ENCODE measurements at regions not wholly inside any gene's neighbourhood (a gene's known extent, or its start where the extent isn't known, plus 50 kb on each side); places are given as distances from the start of the nearest gene placed in this dataset.

DNA sequence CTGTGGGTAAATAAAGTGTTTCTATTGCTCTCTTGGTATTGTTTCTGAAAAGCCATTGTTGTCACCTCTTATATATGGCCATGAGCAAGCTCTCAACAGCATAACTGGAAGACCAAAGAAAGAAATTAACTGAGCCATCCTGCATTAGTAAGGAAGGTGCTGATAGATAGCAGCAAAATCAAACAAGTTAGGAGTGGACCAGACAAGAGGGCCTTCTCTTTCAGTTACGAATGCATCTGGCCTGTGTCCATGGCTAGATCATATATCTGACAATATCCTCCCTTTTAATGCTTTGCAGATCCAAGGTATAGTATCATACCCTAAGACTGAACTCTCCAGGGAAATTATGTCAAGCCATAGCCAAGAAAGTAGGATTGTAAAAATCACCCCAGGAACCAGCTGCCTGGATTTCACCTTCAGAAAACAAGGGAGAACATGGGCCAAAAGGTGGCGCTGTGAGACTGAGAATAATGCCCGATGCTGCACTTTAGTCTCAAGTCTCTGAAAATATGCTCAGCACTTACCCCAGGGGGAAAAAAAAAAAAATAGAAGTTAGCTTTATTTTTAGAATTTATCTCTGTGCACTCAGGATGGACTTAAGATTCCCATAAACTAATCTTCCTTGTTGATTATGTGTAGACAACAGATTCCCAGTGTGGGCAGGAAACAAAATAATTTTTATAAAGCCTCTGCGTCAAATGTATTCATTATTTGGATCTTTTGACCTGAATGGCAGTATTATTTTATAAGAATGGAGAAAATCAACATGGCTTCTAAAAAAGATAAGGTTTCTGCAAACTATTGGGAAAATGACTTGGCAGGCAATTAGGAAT is 415.1 kb downstream of the ETS1 start:
- no peak overlapping the region for H3K4me3 ChIP-seq
- no peak overlapping the region for H3K9ac ChIP-seq
- H3K36me3 ChIP-seq: no peaks in the 10 kb centered on the region
- no peaks in the 10 kb centered on the region for H3K9me3 ChIP-seq (replicated peaks in 1 of 11)
- peak overlapping the region in 1 of 11 experiments; percentile 42; a peak in 1 of 22 replicates for H3K4me2 ChIP-seq
- H3K4me1 ChIP-seq: peaks cover 0 to 5% (median 0%) of the 10 kb centered on the region in 10 experiments; a peak in 3 of 20 replicates
- TF ChIP-seq Cebpa-rat (IDR thresholded peaks at IDR 0.05): no peak
- H3K27ac ChIP-seq: no peak overlapping the region
- H3K27me3 ChIP-seq: no peaks in the 10 kb centered on the region
- H4K20me1 ChIP-seq: no peaks in the 10 kb centered on the region

DNA sequence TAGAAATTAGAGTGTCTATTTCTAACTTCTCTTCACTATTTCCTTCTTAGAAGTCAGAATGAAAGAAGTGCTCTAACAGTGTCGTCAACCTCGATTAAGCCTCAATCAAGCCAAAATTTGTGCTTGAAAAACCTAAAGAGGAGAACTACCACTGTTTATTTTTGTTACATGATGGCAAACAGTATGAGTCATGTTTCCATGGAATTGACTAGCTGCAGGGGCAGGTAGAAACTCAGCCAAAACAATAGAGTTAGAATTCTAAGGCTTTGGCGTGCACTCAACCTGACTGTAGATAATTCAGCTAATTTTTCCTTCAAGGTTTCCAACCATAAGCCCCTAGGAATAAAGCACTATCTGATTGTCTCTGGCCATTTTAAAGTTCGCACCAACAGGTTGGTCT is 415.9 kb downstream of the ETS1 start:
- no peak overlapping the region for H3K4me3 ChIP-seq
- no peak overlapping the region for H3K9ac ChIP-seq
- peaks cover 0 to 5% (median 0%) of the 10 kb centered on the region in 10 experiments; a peak in 3 of 20 replicates for H3K4me1 ChIP-seq
- H3K27ac ChIP-seq: no peak overlapping the region
- no peak for TF ChIP-seq Cebpa-rat (IDR thresholded peaks at IDR 0.05)
- H4K20me1 ChIP-seq: no peaks in the 10 kb centered on the region
- H3K4me2 ChIP-seq: no peak overlapping the region
- H3K9me3 ChIP-seq (replicated peaks in 1 of 11): no peaks in the 10 kb centered on the region
- no peaks in the 10 kb centered on the region for H3K27me3 ChIP-seq
- H3K36me3 ChIP-seq: no peaks in the 10 kb centered on the region

DNA sequence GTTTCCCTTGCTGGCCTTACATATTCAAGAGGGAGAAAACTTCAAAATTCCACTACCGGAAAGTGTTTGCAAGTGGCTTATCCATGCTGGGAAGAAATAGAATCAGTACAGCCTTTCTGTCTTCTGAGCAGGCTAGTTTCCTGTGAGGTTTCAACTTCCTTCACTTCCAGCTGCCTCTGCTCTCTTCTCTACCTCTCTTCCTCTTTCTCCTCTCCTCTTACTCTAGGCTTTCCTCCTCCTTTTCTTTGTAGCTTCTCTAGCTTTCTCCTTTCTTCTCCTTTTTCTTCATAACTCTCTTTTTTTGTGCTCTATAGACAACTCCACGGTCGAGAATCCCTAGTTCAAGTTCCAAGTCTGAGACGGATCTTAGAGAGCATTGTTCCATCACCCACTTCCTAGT is 421.8 kb downstream of the ETS1 start:
- Histone ChIP-seq H3K9me3 (replicated peaks in 1 of 11) (no peaks in the 10 kb centered on the region), H3K4me1 (peaks cover 7 to 20% (median 11%) of the 10 kb centered on the region in 10 experiments), H3K27me3 (no peaks in the 10 kb centered on the region), H3K4me2 (peak overlapping the region in 10 of 11 experiments; percentile 8 to 55 (median 43); a peak in 17 of 22 replicates), H3K4me3 (no peak overlapping the region), H3K27ac (no peak overlapping the region), H3K36me3 (no peaks in the 10 kb centered on the region), H4K20me1 (no peaks in the 10 kb centered on the region), H3K9ac (no peak overlapping the region)
- no peak for TF ChIP-seq Cebpa-rat (IDR thresholded peaks at IDR 0.05)

DNA sequence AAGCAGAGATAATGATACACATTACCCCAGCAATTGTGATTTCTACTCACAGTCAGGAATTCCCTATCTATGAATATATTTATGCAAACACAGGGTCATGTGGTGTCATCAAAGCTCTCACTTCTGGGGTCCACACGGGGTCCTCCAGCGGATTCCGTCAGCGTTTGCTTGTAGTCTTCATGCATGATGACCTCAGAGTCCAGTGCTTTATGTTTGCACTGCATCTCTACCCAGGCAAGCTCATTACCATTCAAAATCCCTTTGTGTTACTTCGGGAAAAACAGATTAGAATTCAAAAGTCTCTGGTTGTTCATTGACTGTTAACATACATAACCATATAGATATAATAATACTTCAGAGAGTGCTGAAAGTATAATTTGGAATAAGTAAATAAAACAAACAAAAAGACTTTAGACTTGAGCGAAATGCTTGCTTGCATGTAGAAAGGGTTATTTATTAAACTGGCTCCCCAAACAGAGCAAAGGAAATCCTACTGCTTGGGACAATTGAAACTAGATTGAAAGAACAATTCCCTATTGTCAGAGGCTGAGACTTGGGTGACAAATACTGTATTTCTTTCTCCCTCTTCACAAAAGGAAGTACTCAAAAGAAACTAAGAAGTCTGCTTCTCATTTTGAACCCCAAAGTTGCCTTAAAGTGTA is 423.1 kb downstream of the ETS1 start:
- Histone ChIP-seq H3K36me3 (no peaks in the 10 kb centered on the region), H4K20me1 (no peaks in the 10 kb centered on the region)

DNA sequence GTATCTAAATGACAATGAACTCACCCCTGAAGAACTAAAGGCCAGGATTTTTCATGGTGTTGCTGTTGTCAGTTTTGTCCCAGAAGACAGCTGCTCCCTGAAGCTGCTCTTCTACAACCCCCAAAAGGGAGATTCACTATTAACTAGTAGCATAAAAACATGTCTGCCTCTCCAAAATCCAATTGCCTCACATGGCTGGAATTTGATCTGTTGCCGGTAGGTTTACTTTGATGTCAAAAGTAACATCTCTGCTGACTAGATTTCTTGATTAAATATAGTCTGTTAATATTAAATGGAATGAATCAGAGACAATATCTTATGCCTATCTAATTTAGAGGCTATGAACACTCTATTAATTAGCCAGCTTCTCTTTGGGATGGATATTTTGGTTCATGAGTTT is 425.4 kb downstream of the ETS1 start:
- H3K27me3 ChIP-seq: no peaks in the 10 kb centered on the region
- H3K9me3 ChIP-seq (replicated peaks in 1 of 11): no peaks in the 10 kb centered on the region
- no peak overlapping the region for H3K4me2 ChIP-seq
- no peaks in the 10 kb centered on the region for H4K20me1 ChIP-seq
- TF ChIP-seq Cebpa-rat (IDR thresholded peaks at IDR 0.05): no peak
- no peaks in the 10 kb centered on the region for H3K36me3 ChIP-seq
- no peak overlapping the region for H3K4me3 ChIP-seq
- peaks cover 7 to 20% (median 11%) of the 10 kb centered on the region in 10 experiments for H3K4me1 ChIP-seq
- H3K9ac ChIP-seq: no peak overlapping the region
- no peak overlapping the region for H3K27ac ChIP-seq

More for the DNA sequence above, 423.1 kb downstream of the ETS1 start:
- no peak for TF ChIP-seq Cebpa-rat (IDR thresholded peaks at IDR 0.05)
- Histone ChIP-seq H3K4me3 (no peak overlapping the region), H3K4me1 (peaks cover 7 to 20% (median 11%) of the 10 kb centered on the region in 10 experiments), H3K4me2 (peak overlapping the region in 1 of 11 experiments; percentile 41; a peak in 1 of 22 replicates), H3K27me3 (no peaks in the 10 kb centered on the region), H3K27ac (no peak overlapping the region), H3K9ac (no peak overlapping the region), H3K9me3 (replicated peaks in 1 of 11) (no peaks in the 10 kb centered on the region)

DNA sequence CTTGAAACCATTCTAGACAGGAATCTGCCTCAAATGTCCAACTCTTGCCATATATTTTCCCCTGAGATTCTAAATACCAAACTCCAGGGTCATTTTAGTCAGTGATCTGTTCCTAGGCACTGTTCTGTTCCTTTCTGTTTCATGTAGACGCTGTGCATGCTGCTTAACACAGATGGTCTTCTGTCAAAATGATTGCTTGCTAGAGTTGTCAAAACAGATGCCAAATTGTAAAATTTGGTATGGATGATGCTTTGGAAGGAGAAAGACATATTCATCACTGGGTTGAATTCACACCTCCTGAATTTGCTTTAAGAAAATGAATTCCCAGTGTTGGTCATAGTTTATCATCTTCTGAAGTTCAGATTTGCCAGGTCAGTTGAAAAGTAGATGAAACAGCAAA is 425.9 kb downstream of the ETS1 start:
- Histone ChIP-seq H3K36me3 (no peaks in the 10 kb centered on the region), H3K9me3 (replicated peaks in 1 of 11) (no peaks in the 10 kb centered on the region), H4K20me1 (no peaks in the 10 kb centered on the region), H3K4me3 (no peak overlapping the region), H3K4me2 (no peak overlapping the region), H3K27ac (no peak overlapping the region), H3K9ac (no peak overlapping the region), H3K27me3 (no peaks in the 10 kb centered on the region), H3K4me1 (peaks cover 7 to 20% (median 11%) of the 10 kb centered on the region in 10 experiments)
- no peak for TF ChIP-seq Cebpa-rat (IDR thresholded peaks at IDR 0.05)

DNA sequence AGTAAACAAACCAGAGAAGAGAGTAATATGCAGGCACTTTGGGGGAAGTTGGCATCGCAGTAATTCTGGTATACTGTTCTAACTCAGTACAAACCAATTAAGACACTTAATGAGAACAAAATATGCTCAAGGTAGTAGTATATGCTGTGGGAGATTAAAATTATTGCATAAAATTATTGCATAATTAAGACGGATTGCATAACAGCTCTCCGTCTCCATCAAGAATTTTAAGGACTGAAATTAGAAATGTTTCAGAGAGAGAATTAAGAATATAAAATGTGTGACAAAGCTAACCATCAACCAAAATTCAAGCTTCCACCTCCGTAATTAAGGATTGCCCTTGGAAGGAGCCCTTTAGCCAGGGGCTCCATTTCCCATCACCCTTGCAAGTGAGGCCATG is 428.5 kb downstream of the ETS1 start:
- H3K27ac ChIP-seq: no peak overlapping the region
- 0 out of 20 replicates have a peak, but pooled peaks cover 0 to under 1% (median 0%) of the 10 kb centered on the region in 10 experiments for H3K4me1 ChIP-seq
- H4K20me1 ChIP-seq: no peaks in the 10 kb centered on the region
- no peaks in the 10 kb centered on the region for H3K27me3 ChIP-seq
- H3K4me2 ChIP-seq: no peak overlapping the region
- TF ChIP-seq Cebpa-rat (IDR thresholded peaks at IDR 0.05): 0 out of 22 replicates have a peak, but pooled peaks of 1 of the 11 experiments have one; percentile 32
- H3K9ac ChIP-seq: no peak overlapping the region
- H3K9me3 ChIP-seq (replicated peaks in 1 of 11): no peaks in the 10 kb centered on the region
- H3K4me3 ChIP-seq: no peak overlapping the region
- no peaks in the 10 kb centered on the region for H3K36me3 ChIP-seq

DNA sequence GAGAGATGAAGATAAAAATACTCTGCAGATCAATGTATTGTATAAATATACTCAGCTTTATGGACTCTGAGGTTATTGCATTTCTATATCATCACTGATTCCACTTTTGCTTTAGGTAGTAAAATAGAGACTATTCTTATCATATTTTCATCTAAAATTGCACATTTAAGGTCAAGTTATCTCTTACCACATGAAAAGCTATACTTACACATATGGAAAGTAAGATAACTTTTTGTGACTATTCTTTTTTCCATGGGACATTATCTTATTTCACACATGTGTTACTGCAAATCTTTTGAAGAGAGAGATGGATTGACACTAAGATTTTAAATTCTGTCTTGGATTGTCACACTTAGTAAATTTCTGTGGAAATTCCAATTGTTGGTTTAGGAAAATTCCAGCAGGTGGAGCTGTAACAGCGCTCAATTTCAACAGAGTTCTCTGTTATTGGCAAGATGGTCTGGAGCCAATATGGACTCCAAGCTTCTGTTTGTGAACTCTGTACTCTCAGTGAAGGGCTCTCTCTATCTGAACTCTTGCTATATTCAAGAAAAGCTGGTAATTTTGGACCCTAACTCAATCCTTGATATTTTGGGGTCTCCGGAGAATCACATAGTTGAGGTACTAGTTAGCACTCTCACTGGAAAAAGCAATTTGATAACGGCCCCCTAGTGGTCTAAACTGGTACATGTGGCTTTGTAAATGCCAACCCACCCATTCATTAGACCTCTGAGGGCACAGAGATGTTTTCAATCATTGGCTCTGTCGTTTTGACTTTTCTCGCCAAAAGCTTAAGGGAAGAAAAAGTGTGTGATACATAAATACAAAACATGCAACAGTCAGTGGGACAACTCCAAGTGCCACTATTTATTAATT is 429.7 kb downstream of the ETS1 start:
- Histone ChIP-seq H3K4me1 (no peaks in the 10 kb centered on the region), H3K36me3 (no peaks in the 10 kb centered on the region), H3K4me2 (peak overlapping the region in 4 of 11 experiments; percentile 16 to 52 (median 36); a peak in 3 of 22 replicates), H3K27me3 (no peaks in the 10 kb centered on the region), H3K9me3 (replicated peaks in 1 of 11) (no peaks in the 10 kb centered on the region), H4K20me1 (no peaks in the 10 kb centered on the region), H3K4me3 (peak overlapping the region in 1 of 10 experiments; percentile 33; a peak in 3 of 20 replicates), H3K27ac (peak overlapping the region in 5 of 11 experiments; percentile 20 to 65 (median 45); a peak in 9 of 22 replicates), H3K9ac (peak overlapping the region in 4 of 11 experiments; percentile 15 to 44 (median 27); a peak in 2 of 22 replicates)
- TF ChIP-seq Cebpa-rat (IDR thresholded peaks at IDR 0.05): no peak

DNA sequence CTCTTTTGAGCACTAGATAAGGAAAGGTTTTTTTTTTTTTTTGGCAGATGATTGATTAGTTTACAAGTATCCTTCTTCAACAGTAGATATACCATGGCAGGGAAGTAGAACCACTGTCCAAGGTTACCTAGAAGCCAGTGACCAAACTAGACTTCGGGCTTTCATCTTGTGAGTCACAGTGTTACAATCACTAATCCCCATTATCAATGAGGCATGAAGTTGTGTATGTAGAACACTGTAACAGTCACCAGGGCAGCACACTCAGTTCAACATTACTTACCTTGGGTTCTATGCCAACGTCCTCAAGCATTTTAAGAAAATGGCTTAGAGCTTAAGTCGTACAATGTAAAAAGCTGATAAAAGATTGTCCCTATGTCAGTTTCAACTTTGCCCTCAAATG is 430.9 kb downstream of the ETS1 start:
- Histone ChIP-seq H3K4me2 (no peak overlapping the region), H3K4me1 (no peaks in the 10 kb centered on the region), H3K36me3 (no peaks in the 10 kb centered on the region), H4K20me1 (no peaks in the 10 kb centered on the region), H3K9me3 (replicated peaks in 1 of 11) (no peaks in the 10 kb centered on the region), H3K9ac (no peak overlapping the region), H3K4me3 (no peak overlapping the region), H3K27ac (no peak overlapping the region), H3K27me3 (no peaks in the 10 kb centered on the region)
- TF ChIP-seq Cebpa-rat (IDR thresholded peaks at IDR 0.05): no peak
